ENCODE measurements at regions not wholly inside any gene's neighbourhood (a gene's known extent, or its start where the extent isn't known, plus 50 kb on each side); places are given as distances from the start of the nearest gene placed in this dataset.

- no peak for TF ChIP-seq CTCF (IDR thresholded peaks at IDR 0.05; ENCODE audit: insufficient read depth, low read depth, low read length)
- no peak for DNase-seq (ENCODE audit: low read depth)
- POLR2A ChIA-PET: no interaction called here
- CTCF ChIA-PET: interaction anchor here (1.3 kb wide), 1 partner anchor 11 kb away, joined by 4 read pairs; no protein-coding TSS in a partner anchor
- H3K27me3 ChIP-seq (ENCODE audit: control insufficient read depth, insufficient read depth, low read length): no peaks in the 10 kb centered on the region
- no peak overlapping the region for H3K4me3 ChIP-seq (ENCODE audit: low read depth, low read length)
- H3K36me3 ChIP-seq (ENCODE audit: control insufficient read depth, insufficient read depth, low read length): no peaks in the 10 kb centered on the region
Measured at GRCh38 chr13:73492811-73493210, 434.0 kb downstream of the KLF5 start.

GRCh38 chr13:73482556-73482955, 423.8 kb downstream of the KLF5 start:
- ChIA-PET POLR2A (no interaction called here), CTCF (interaction anchor here (0.6 kb wide), 1 partner anchor 467 kb away, joined by 3 read pairs; no protein-coding TSS in a partner anchor)
- no peak for TF ChIP-seq CTCF (IDR thresholded peaks at IDR 0.05; ENCODE audit: insufficient read depth, low read depth, low read length)
- no peaks in the 10 kb centered on the region for H3K36me3 ChIP-seq (ENCODE audit: control insufficient read depth, insufficient read depth, low read length)
- H3K4me3 ChIP-seq (ENCODE audit: low read depth, low read length): no peak overlapping the region
- H3K27me3 ChIP-seq (ENCODE audit: control insufficient read depth, insufficient read depth, low read length): no peaks in the 10 kb centered on the region
- no peak for DNase-seq (ENCODE audit: low read depth)

- TF ChIP-seq CTCF (IDR thresholded peaks at IDR 0.05; ENCODE audit: insufficient read depth, low read depth, low read length): no peak
- no peaks in the 10 kb centered on the region for H3K27me3 ChIP-seq (ENCODE audit: control insufficient read depth, insufficient read depth, low read length)
- DNase-seq (ENCODE audit: low read depth): no peak
- no peak overlapping the region for H3K4me3 ChIP-seq (ENCODE audit: low read depth, low read length)
- no peaks in the 10 kb centered on the region for H3K36me3 ChIP-seq (ENCODE audit: control insufficient read depth, insufficient read depth, low read length)
- CTCF ChIA-PET: interaction anchor here (1.5 kb wide), 1 partner anchor 11 kb away, joined by 4 read pairs; no protein-coding TSS in a partner anchor
- POLR2A ChIA-PET: no interaction called here
Measured at GRCh38 chr13:73481886-73482445, 423.2 kb downstream of the KLF5 start.

GRCh38 chr13:73480779-73481559, 422.2 kb downstream of the KLF5 start:
- no peaks in the 10 kb centered on the region for H3K27me3 ChIP-seq (ENCODE audit: control insufficient read depth, insufficient read depth, low read length)
- no peak overlapping the region for H3K4me3 ChIP-seq (ENCODE audit: low read depth, low read length)
- no peak for TF ChIP-seq CTCF (IDR thresholded peaks at IDR 0.05; ENCODE audit: insufficient read depth, low read depth, low read length)
- DNase-seq (ENCODE audit: low read depth): no peak
- ChIA-PET CTCF (interaction anchor here (1.5 kb wide), 1 partner anchor 12 kb away, joined by 4 read pairs; no protein-coding TSS in a partner anchor), POLR2A (no interaction called here)
- H3K36me3 ChIP-seq (ENCODE audit: control insufficient read depth, insufficient read depth, low read length): no peaks in the 10 kb centered on the region

GRCh38 chr13:73479856-73480255, 421.1 kb downstream of the KLF5 start:
- CTCF ChIA-PET: no interaction called here
- no peaks in the 10 kb centered on the region for H3K27me3 ChIP-seq (ENCODE audit: control insufficient read depth, insufficient read depth, low read length)
- TF ChIP-seq CTCF (IDR thresholded peaks at IDR 0.05; ENCODE audit: insufficient read depth, low read depth, low read length): no peak
- DNase-seq (ENCODE audit: low read depth): no peak
- no peak overlapping the region for H3K4me3 ChIP-seq (ENCODE audit: low read depth, low read length)
- POLR2A ChIA-PET: no interaction called here
- H3K36me3 ChIP-seq (ENCODE audit: control insufficient read depth, insufficient read depth, low read length): no peaks in the 10 kb centered on the region
